Loucy (cell line): ENCODE measurements at regions not wholly inside any gene's neighbourhood (a gene's known extent, or its start where the extent isn't known, plus 50 kb on each side); places are given as distances from the start of the nearest gene placed in this dataset.

Experiments
- CTCF ChIP-seq: fragments of 200-600 bp; sonication (generic); conservative IDR thresholded peaks from 2 replicates; pipeline ENCODE4 v1.5.1; 2014; ENCODE audit warnings: mild to moderate bottlenecking, antibody characterized with exemption, low read length
- EZH2phosphoT487 ChIP-seq: fragments of 200-600 bp; IDR thresholded peaks from 2 replicates; pipeline ENCODE4 v1.6.1; 2018; ENCODE audit warnings: antibody characterized with exemption, mild to moderate bottlenecking, moderate library complexity, borderline replicate concordance

DNA sequence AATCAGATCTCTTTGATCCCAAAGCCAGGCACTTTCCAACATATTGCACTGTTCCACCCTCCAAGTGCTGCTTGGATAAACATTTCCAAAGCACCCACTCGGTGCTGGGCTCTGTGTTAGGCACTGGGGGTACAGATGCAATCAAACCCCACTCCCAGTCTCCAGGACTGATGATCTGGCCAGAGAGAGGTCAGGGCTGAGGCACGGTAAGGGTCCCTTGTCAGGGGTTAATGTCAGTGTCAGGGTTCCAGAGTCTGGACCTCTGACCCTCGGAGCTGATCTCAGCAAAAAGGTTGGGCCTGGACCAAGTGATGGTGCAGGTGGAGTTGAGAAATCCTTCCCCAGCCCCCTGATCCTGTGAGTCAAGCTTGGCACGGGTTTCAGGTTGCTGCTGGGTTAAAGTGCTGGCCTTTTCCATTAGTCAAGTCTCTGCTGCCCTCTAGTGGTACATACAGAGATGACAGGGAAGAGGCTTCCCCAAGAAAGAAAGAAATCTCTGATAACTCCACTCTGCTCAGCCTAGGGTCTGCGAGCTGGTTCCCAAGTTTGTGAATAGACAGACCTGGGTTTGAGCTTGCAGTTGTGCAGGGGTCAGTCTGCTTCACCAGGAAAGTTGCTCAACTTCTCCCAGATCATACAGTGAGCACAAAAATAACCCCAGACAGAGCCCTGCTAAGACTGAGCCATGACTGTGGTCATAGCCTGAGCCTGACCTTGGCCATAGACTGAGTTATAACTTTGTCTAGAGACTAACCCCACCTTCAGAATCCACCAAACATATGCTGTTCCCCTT, 74.6 kb downstream of the DMRTA2 start:
- peak; percentile 88 for TF ChIP-seq CTCF
- TF ChIP-seq EZH2phosphoT487 = no peak
